ENCODE measurements at regions not wholly inside any gene's neighbourhood (a gene's known extent, or its start where the extent isn't known, plus 50 kb on each side); places are given as distances from the start of the nearest gene placed in this dataset.

GRCh38 chr3:88535563-88535962 lies 385.8 kb downstream of the C3orf38 start:
- Histone ChIP-seq H3K36me3 (ENCODE audit: insufficient read depth, low read length) (no peaks in the 10 kb centered on the region), H3K4me1 (ENCODE audit: control insufficient read depth, insufficient read depth, low read length, unreplicated experiment) (no peaks in the 10 kb centered on the region), H3K79me2 (ENCODE audit: control insufficient read depth, insufficient read depth, low read length, unreplicated experiment) (no peaks in the 10 kb centered on the region), H2AFZ (ENCODE audit: low read length, unreplicated experiment) (no peak overlapping the region), H3K4me3 (ENCODE audit: low read depth, low read length) (no peak overlapping the region), H3K27ac (ENCODE audit: low read depth, low read length) (no peak overlapping the region), H3K27me3 (ENCODE audit: insufficient read depth, low read length) (no peaks in the 10 kb centered on the region)

GRCh38 chr3:88542916-88543315 lies 393.2 kb downstream of the C3orf38 start:
- no peaks in the 10 kb centered on the region for H3K4me1 ChIP-seq (ENCODE audit: control insufficient read depth, insufficient read depth, low read length, unreplicated experiment)
- H2AFZ ChIP-seq (ENCODE audit: low read length, unreplicated experiment): no peak overlapping the region
- no peak overlapping the region for H3K27ac ChIP-seq (ENCODE audit: low read depth, low read length)

GRCh38 chr3:88572450-88572849 lies 422.7 kb downstream of the C3orf38 start:
- Histone ChIP-seq H3K27ac (ENCODE audit: low read depth, low read length) (no peak overlapping the region), H3K4me3 (ENCODE audit: low read depth, low read length) (no peak overlapping the region), H3K4me1 (ENCODE audit: control insufficient read depth, insufficient read depth, low read length, unreplicated experiment) (no peaks in the 10 kb centered on the region), H3K36me3 (ENCODE audit: insufficient read depth, low read length) (no peaks in the 10 kb centered on the region), H3K79me2 (ENCODE audit: control insufficient read depth, insufficient read depth, low read length, unreplicated experiment) (no peaks in the 10 kb centered on the region), H3K27me3 (ENCODE audit: insufficient read depth, low read length) (no peaks in the 10 kb centered on the region), H2AFZ (ENCODE audit: low read length, unreplicated experiment) (no peak overlapping the region)

More at GRCh38 chr3:88542916-88543315, 393.2 kb downstream of the C3orf38 start:
- Histone ChIP-seq H3K27me3 (ENCODE audit: insufficient read depth, low read length) (no peaks in the 10 kb centered on the region), H3K79me2 (ENCODE audit: control insufficient read depth, insufficient read depth, low read length, unreplicated experiment) (no peaks in the 10 kb centered on the region), H3K36me3 (ENCODE audit: insufficient read depth, low read length) (no peaks in the 10 kb centered on the region), H3K4me3 (ENCODE audit: low read depth, low read length) (no peak overlapping the region)

GRCh38 chr3:88573472-88573871 lies 423.7 kb downstream of the C3orf38 start:
- H3K27me3 ChIP-seq (ENCODE audit: insufficient read depth, low read length): no peaks in the 10 kb centered on the region

GRCh38 chr3:88574146-88574545 lies 424.4 kb downstream of the C3orf38 start:
- Histone ChIP-seq H3K79me2 (ENCODE audit: control insufficient read depth, insufficient read depth, low read length, unreplicated experiment) (no peaks in the 10 kb centered on the region), H3K27ac (ENCODE audit: low read depth, low read length) (no peak overlapping the region), H3K4me1 (ENCODE audit: control insufficient read depth, insufficient read depth, low read length, unreplicated experiment) (no peaks in the 10 kb centered on the region), H3K4me3 (ENCODE audit: low read depth, low read length) (no peak overlapping the region), H2AFZ (ENCODE audit: low read length, unreplicated experiment) (no peak overlapping the region), H3K36me3 (ENCODE audit: insufficient read depth, low read length) (no peaks in the 10 kb centered on the region), H3K27me3 (ENCODE audit: insufficient read depth, low read length) (no peaks in the 10 kb centered on the region)

More at GRCh38 chr3:88573472-88573871, 423.7 kb downstream of the C3orf38 start:
- H2AFZ ChIP-seq (ENCODE audit: low read length, unreplicated experiment): no peak overlapping the region
- no peaks in the 10 kb centered on the region for H3K4me1 ChIP-seq (ENCODE audit: control insufficient read depth, insufficient read depth, low read length, unreplicated experiment)
- no peak overlapping the region for H3K27ac ChIP-seq (ENCODE audit: low read depth, low read length)
- no peaks in the 10 kb centered on the region for H3K79me2 ChIP-seq (ENCODE audit: control insufficient read depth, insufficient read depth, low read length, unreplicated experiment)
- H3K36me3 ChIP-seq (ENCODE audit: insufficient read depth, low read length): no peaks in the 10 kb centered on the region
- H3K4me3 ChIP-seq (ENCODE audit: low read depth, low read length): no peak overlapping the region

- H3K36me3 ChIP-seq (ENCODE audit: insufficient read depth, low read length): no peaks in the 10 kb centered on the region
- no peaks in the 10 kb centered on the region for H3K27me3 ChIP-seq (ENCODE audit: insufficient read depth, low read length)
- no peak overlapping the region for H3K4me3 ChIP-seq (ENCODE audit: low read depth, low read length)
- no peak overlapping the region for H2AFZ ChIP-seq (ENCODE audit: low read length, unreplicated experiment)
- H3K4me1 ChIP-seq (ENCODE audit: control insufficient read depth, insufficient read depth, low read length, unreplicated experiment): peaks cover 7% of the 10 kb centered on the region
- H3K79me2 ChIP-seq (ENCODE audit: control insufficient read depth, insufficient read depth, low read length, unreplicated experiment): no peaks in the 10 kb centered on the region
- no peak overlapping the region for H3K27ac ChIP-seq (ENCODE audit: low read depth, low read length)
Measured at GRCh38 chr3:88584451-88584850, 434.7 kb downstream of the C3orf38 start.

GRCh38 chr3:88586121-88586640 lies 436.4 kb downstream of the C3orf38 start:
- no peak overlapping the region for H3K27ac ChIP-seq (ENCODE audit: low read depth, low read length)
- H3K36me3 ChIP-seq (ENCODE audit: insufficient read depth, low read length): no peaks in the 10 kb centered on the region
- H3K4me3 ChIP-seq (ENCODE audit: low read depth, low read length): no peak overlapping the region
- H3K79me2 ChIP-seq (ENCODE audit: control insufficient read depth, insufficient read depth, low read length, unreplicated experiment): no peaks in the 10 kb centered on the region
- peaks cover 10% of the 10 kb centered on the region for H3K4me1 ChIP-seq (ENCODE audit: control insufficient read depth, insufficient read depth, low read length, unreplicated experiment)
- H3K27me3 ChIP-seq (ENCODE audit: insufficient read depth, low read length): no peaks in the 10 kb centered on the region
- no peak overlapping the region for H2AFZ ChIP-seq (ENCODE audit: low read length, unreplicated experiment)

- Histone ChIP-seq H3K4me1 (ENCODE audit: control insufficient read depth, insufficient read depth, low read length, unreplicated experiment) (peaks cover 10% of the 10 kb centered on the region), H3K27ac (ENCODE audit: low read depth, low read length) (no peak overlapping the region), H2AFZ (ENCODE audit: low read length, unreplicated experiment) (peak overlapping the region; percentile 62), H3K27me3 (ENCODE audit: insufficient read depth, low read length) (no peaks in the 10 kb centered on the region), H3K79me2 (ENCODE audit: control insufficient read depth, insufficient read depth, low read length, unreplicated experiment) (no peaks in the 10 kb centered on the region), H3K4me3 (ENCODE audit: low read depth, low read length) (no peak overlapping the region), H3K36me3 (ENCODE audit: insufficient read depth, low read length) (no peaks in the 10 kb centered on the region)
Measured at GRCh38 chr3:88589138-88589537, 439.4 kb downstream of the C3orf38 start.

GRCh38 chr3:88595026-88595425 lies 445.3 kb downstream of the C3orf38 start:
- Histone ChIP-seq H3K36me3 (ENCODE audit: insufficient read depth, low read length) (no peaks in the 10 kb centered on the region), H3K4me3 (ENCODE audit: low read depth, low read length) (no peak overlapping the region), H3K27me3 (ENCODE audit: insufficient read depth, low read length) (no peaks in the 10 kb centered on the region), H3K27ac (ENCODE audit: low read depth, low read length) (no peak overlapping the region), H2AFZ (ENCODE audit: low read length, unreplicated experiment) (no peak overlapping the region), H3K79me2 (ENCODE audit: control insufficient read depth, insufficient read depth, low read length, unreplicated experiment) (no peaks in the 10 kb centered on the region), H3K4me1 (ENCODE audit: control insufficient read depth, insufficient read depth, low read length, unreplicated experiment) (no peaks in the 10 kb centered on the region)

GRCh38 chr3:88596451-88596850 lies 446.7 kb downstream of the C3orf38 start:
- H3K79me2 ChIP-seq (ENCODE audit: control insufficient read depth, insufficient read depth, low read length, unreplicated experiment): no peaks in the 10 kb centered on the region
- no peaks in the 10 kb centered on the region for H3K27me3 ChIP-seq (ENCODE audit: insufficient read depth, low read length)
- no peak overlapping the region for H3K27ac ChIP-seq (ENCODE audit: low read depth, low read length)
- H3K4me3 ChIP-seq (ENCODE audit: low read depth, low read length): no peak overlapping the region
- no peaks in the 10 kb centered on the region for H3K36me3 ChIP-seq (ENCODE audit: insufficient read depth, low read length)
- H2AFZ ChIP-seq (ENCODE audit: low read length, unreplicated experiment): no peak overlapping the region
- no peaks in the 10 kb centered on the region for H3K4me1 ChIP-seq (ENCODE audit: control insufficient read depth, insufficient read depth, low read length, unreplicated experiment)

- Histone ChIP-seq H2AFZ (ENCODE audit: low read length, unreplicated experiment) (no peak overlapping the region), H3K27me3 (ENCODE audit: insufficient read depth, low read length) (no peaks in the 10 kb centered on the region), H3K79me2 (ENCODE audit: control insufficient read depth, insufficient read depth, low read length, unreplicated experiment) (no peaks in the 10 kb centered on the region), H3K4me1 (ENCODE audit: control insufficient read depth, insufficient read depth, low read length, unreplicated experiment) (peaks cover 18% of the 10 kb centered on the region), H3K36me3 (ENCODE audit: insufficient read depth, low read length) (no peaks in the 10 kb centered on the region), H3K27ac (ENCODE audit: low read depth, low read length) (no peak overlapping the region), H3K4me3 (ENCODE audit: low read depth, low read length) (no peak overlapping the region)
Measured at GRCh38 chr3:88610820-88611219, 461.1 kb downstream of the C3orf38 start.
